ENCODE measurements at regions not wholly inside any gene's neighbourhood (a gene's known extent, or its start where the extent isn't known, plus 50 kb on each side); places are given as distances from the start of the nearest gene placed in this dataset.

DNA sequence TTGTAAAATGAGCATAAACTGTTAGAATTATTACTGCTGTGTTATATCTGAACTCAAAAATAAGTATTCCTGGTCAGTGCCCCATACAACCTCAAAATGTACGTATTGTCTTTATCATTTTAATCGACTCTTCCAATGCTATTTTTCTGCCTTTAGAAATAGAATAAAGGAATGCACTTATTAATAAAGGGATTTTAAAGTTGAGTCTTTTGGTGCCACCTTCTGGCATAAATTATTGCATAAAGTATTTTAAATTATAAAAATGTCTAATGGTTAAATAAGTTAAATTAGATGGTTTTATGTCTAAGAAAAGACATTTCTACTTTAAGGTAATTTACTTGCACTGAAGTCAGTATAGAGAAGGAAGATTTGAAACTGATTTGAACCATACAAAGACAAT is 424.0 kb upstream of the NDST4 start:
- TF ChIP-seq, protein P1, sequence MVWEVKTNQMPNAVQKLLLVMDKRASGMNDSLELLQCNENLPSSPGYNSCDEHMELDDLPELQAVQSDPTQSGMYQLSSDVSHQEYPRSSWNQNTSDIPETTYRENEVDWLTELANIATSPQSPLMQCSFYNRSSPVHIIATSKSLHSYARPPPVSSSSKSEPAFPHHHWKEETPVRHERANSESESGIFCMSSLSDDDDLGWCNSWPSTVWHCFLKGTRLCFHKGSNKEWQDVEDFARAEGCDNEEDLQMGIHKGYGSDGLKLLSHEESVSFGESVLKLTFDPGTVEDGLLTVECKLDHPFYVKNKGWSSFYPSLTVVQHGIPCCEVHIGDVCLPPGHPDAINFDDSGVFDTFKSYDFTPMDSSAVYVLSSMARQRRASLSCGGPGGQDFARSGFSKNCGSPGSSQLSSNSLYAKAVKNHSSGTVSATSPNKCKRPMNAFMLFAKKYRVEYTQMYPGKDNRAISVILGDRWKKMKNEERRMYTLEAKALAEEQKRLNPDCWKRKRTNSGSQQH (CRISPR knock-in tag; IDR thresholded peaks at IDR 0.05; ENCODE audit: low read depth), result no peak
- TF ChIP-seq RBM39 (IDR thresholded peaks at IDR 0.05; ENCODE audit: low read depth, low read length, poor library complexity, severe bottlenecking) (no peak), MED1 (CRISPR knock-in tag; IDR thresholded peaks at IDR 0.05) (no peak), KAT2B (IDR thresholded peaks at IDR 0.05; ENCODE audit: borderline replicate concordance, low read depth, low read length) (no peak), ARNT2 (CRISPR knock-in tag; IDR thresholded peaks at IDR 0.05; ENCODE audit: low read depth) (no peak), ZNF180 (CRISPR knock-in tag; IDR thresholded peaks at IDR 0.05; ENCODE audit: borderline replicate concordance, low read depth) (no peak), ZNF614 (CRISPR knock-in tag; IDR thresholded peaks at IDR 0.05; ENCODE audit: borderline replicate concordance) (no peak), ZNF569 (CRISPR knock-in tag; IDR thresholded peaks at IDR 0.05; ENCODE audit: borderline replicate concordance) (no peak), ZBTB20 (CRISPR knock-in tag; IDR thresholded peaks at IDR 0.05; ENCODE audit: borderline replicate concordance, low read depth) (no peak), ZBTB2 (CRISPR knock-in tag; IDR thresholded peaks at IDR 0.05; ENCODE audit: low read depth) (no peak), JDP2 (CRISPR knock-in tag; IDR thresholded peaks at IDR 0.05; ENCODE audit: borderline replicate concordance) (no peak), ZNF672 (CRISPR knock-in tag; IDR thresholded peaks at IDR 0.05) (no peak), DNMT1 (CRISPR knock-in tag; IDR thresholded peaks at IDR 0.05) (no peak)
- TF ChIP-seq, protein P2, sequence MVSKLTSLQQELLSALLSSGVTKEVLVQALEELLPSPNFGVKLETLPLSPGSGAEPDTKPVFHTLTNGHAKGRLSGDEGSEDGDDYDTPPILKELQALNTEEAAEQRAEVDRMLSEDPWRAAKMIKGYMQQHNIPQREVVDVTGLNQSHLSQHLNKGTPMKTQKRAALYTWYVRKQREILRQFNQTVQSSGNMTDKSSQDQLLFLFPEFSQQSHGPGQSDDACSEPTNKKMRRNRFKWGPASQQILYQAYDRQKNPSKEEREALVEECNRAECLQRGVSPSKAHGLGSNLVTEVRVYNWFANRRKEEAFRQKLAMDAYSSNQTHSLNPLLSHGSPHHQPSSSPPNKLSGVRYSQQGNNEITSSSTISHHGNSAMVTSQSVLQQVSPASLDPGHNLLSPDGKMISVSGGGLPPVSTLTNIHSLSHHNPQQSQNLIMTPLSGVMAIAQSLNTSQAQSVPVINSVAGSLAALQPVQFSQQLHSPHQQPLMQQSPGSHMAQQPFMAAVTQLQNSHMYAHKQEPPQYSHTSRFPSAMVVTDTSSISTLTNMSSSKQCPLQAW (CRISPR knock-in tag; IDR thresholded peaks at IDR 0.05), result no peak
- no peaks in the 10 kb centered on the region for H3K79me2 ChIP-seq (ENCODE audit: insufficient read depth, low read length)
- H3K9ac ChIP-seq (ENCODE audit: insufficient read depth, low read depth, low read length), result no peak overlapping the region
- H3K4me2 ChIP-seq (ENCODE audit: low read depth, low read length), result no peak overlapping the region
- no peaks in the 10 kb centered on the region for H3K27me3 ChIP-seq (ENCODE audit: control insufficient read depth in 1 of 2, insufficient read depth in 2 of 2, low read length in 2 of 2)
- no peak for DNase-seq (ENCODE audit: low spot score)
- H4K20me1 ChIP-seq (ENCODE audit: insufficient read depth, low read length), result no peaks in the 10 kb centered on the region
- H3K9me3 ChIP-seq (ENCODE audit: low read length), result no peaks in the 10 kb centered on the region
- WGBS (ENCODE audit: low lambda C conversion rate), result 1% methylated on average over 2 of the region's 2 CpGs
- H3K4me1 ChIP-seq (ENCODE audit: insufficient read depth, low read length), result no peaks in the 10 kb centered on the region
- no peaks in the 10 kb centered on the region for H3K36me3 ChIP-seq (replicated peaks in 1 of 2; ENCODE audit: control insufficient read depth in 1 of 2, insufficient read depth in 2 of 2, low read length in 2 of 2)
- intact Hi-C loops (cut with micrococcal nuclease; ENCODE audit: unreplicated experiment) (loop anchor here (10.0 kb wide), 1 partner anchor 303 kb away; no protein-coding TSS in a partner anchor), in situ Hi-C loops (cut with HindIII; ENCODE audit: extremely low pct_ligation_motif_present, low pct_unique_long_range_greater_than_20kb) (no loop called here)
- no peak for ATAC-seq
- ChIA-PET CTCF (ENCODE audit: low intra/inter-chr PET ratio, low total read pairs) (no interaction called here), POLR2A (no interaction called here)
- no peak overlapping the region for H3K4me3 ChIP-seq (replicated peaks in 1 of 3; ENCODE audit: insufficient read depth in 1 of 3, low read depth in 2 of 3, low read length in 3 of 3)
- no peak overlapping the region for H2AFZ ChIP-seq (ENCODE audit: low read length)
- BruUV-seq (replicated peaks), result no TSS peak
- no peak overlapping the region for H3K27ac ChIP-seq (ENCODE audit: extremely low read length, insufficient read depth, low read length)
- no peak for FAIRE-seq

Measured in HepG2 (cell line).